ENCODE measurements at regions not wholly inside any gene's neighbourhood (a gene's known extent, or its start where the extent isn't known, plus 50 kb on each side); places are given as distances from the start of the nearest gene placed in this dataset.

GRCh38 chr1:106325600-106325999, 730.9 kb upstream of the PRMT6 start:
- TF ChIP-seq, protein P1, sequence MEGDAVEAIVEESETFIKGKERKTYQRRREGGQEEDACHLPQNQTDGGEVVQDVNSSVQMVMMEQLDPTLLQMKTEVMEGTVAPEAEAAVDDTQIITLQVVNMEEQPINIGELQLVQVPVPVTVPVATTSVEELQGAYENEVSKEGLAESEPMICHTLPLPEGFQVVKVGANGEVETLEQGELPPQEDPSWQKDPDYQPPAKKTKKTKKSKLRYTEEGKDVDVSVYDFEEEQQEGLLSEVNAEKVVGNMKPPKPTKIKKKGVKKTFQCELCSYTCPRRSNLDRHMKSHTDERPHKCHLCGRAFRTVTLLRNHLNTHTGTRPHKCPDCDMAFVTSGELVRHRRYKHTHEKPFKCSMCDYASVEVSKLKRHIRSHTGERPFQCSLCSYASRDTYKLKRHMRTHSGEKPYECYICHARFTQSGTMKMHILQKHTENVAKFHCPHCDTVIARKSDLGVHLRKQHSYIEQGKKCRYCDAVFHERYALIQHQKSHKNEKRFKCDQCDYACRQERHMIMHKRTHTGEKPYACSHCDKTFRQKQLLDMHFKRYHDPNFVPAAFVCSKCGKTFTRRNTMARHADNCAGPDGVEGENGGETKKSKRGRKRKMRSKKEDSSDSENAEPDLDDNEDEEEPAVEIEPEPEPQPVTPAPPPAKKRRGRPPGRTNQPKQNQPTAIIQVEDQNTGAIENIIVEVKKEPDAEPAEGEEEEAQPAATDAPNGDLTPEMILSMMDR (conservative IDR thresholded peaks at IDR 0.05; ENCODE audit: low read length) = no peak
- no peak for TF ChIP-seq EZH2phosphoT487 (IDR thresholded peaks at IDR 0.05; ENCODE audit: borderline replicate concordance)
